ENCODE measurements at regions not wholly inside any gene's neighbourhood (a gene's known extent, or its start where the extent isn't known, plus 50 kb on each side); places are given as distances from the start of the nearest gene placed in this dataset.

DNA sequence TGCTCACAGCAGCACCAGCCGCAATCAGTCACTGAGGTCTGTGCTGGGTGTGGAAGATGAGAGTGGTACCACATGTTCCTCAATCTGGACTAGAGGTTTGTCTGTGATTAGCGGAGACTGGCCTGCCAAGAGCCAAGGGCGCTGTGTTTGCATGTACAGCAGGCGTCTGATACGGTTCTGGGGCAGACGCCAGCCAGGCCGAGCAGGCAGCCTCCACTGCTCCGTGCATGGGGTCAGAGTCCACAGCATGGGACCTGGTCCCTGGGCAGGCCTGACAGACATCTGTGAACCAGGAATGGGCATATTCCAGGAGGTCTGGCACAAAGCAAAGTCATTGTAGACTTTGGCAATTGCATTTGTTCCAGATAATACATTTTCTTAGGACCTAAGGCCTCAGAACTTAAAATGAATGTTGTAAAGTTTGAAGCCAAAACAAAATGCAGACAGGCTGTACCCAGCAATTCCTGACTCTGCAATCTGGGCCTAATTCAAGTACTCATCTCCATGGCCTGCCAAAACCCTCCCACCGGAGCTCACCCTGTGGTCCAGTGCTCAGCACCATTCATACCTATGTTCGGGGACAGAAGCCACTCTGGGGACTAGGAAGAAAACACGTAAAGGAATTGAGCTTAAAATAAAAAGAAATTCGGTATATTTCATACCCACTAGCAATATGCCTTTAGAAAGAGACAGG is 50.0 kb upstream of the FAM20C start:
- Histone ChIP-seq H3K27me3 (ENCODE audit: control insufficient read depth, insufficient read depth, low read length) (no peaks in the 10 kb centered on the region), H3K4me3 (ENCODE audit: insufficient read depth, low read depth, low read length) (no peak overlapping the region), H3K36me3 (replicated peaks; ENCODE audit: control insufficient read depth, insufficient read depth, low read length) (no peaks in the 10 kb centered on the region)
- DNase-seq = no peak

Measured in H7 (cell line).